Endothelial cell (in vitro differentiated cells): ENCODE measurements at regions not wholly inside any gene's neighbourhood (a gene's known extent, or its start where the extent isn't known, plus 50 kb on each side); places are given as distances from the start of the nearest gene placed in this dataset.

Experiments used
- DNase-seq: peaks from one replicate; pipeline ENCODE4 v3.0.0; 2021; ENCODE audit warnings: low spot score
- H3K27ac Mint-ChIP-seq: one replicate; pipeline ENCODE4 v1.8.0; 2021; ENCODE audit warnings: mixed read lengths, inconsistent platforms; ENCODE audit not compliant: unreplicated experiment
- H3K27me3 Mint-ChIP-seq: one replicate; pipeline ENCODE4 v1.8.0; 2021; ENCODE audit warnings: mild to moderate bottlenecking, moderate library complexity, mixed read lengths, inconsistent platforms; ENCODE audit not compliant: unreplicated experiment
- H3K36me3 Mint-ChIP-seq: one replicate; pipeline ENCODE4 v1.8.0; 2021; ENCODE audit warnings: mild to moderate bottlenecking, low read depth, mixed read lengths, inconsistent platforms; ENCODE audit not compliant: unreplicated experiment
- H3K4me1 Mint-ChIP-seq: one replicate; pipeline ENCODE4 v1.8.0; 2021; ENCODE audit warnings: mild to moderate bottlenecking, mixed read lengths, inconsistent platforms; ENCODE audit not compliant: unreplicated experiment
- H3K4me3 Mint-ChIP-seq: one replicate; pipeline ENCODE4 v1.8.0; 2021; ENCODE audit warnings: mild to moderate bottlenecking, mixed read lengths, inconsistent platforms; ENCODE audit not compliant: unreplicated experiment
- H3K9me3 Mint-ChIP-seq: one replicate; pipeline ENCODE4 v1.8.0; 2021; ENCODE audit warnings: mixed read lengths, inconsistent platforms; ENCODE audit not compliant: unreplicated experiment
- CTCF ChIP-seq: fragments of 200-600 bp; sonication (generic); IDR thresholded peaks from one replicate; pipeline ENCODE4 v1.5.0; 2021; ENCODE audit warnings: antibody characterized with exemption; ENCODE audit not compliant: unreplicated experiment

GRCh38 chr2:121134728-121135127 lies 150.3 kb downstream of the TFCP2L1 start:
- no peak for TF ChIP-seq CTCF
- H3K9me3 Mint-ChIP-seq: no peaks in the 10 kb centered on the region
- H3K27me3 Mint-ChIP-seq: peaks cover 10% of the 10 kb centered on the region
- DNase-seq: no peak
- H3K4me1 Mint-ChIP-seq: peaks cover 8% of the 10 kb centered on the region
- peak overlapping the region; percentile 9 for H3K4me3 Mint-ChIP-seq
- no peak overlapping the region for H3K27ac Mint-ChIP-seq
- peaks cover 8% of the 10 kb centered on the region for H3K36me3 Mint-ChIP-seq

- Mint-ChIP-seq H3K27me3 (peaks cover 10% of the 10 kb centered on the region), H3K27ac (no peak overlapping the region), H3K9me3 (no peaks in the 10 kb centered on the region), H3K36me3 (peaks cover 8% of the 10 kb centered on the region), H3K4me3 (no peak overlapping the region), H3K4me1 (peaks cover 8% of the 10 kb centered on the region)
- no peak for TF ChIP-seq CTCF
- DNase-seq: no peak
Measured at GRCh38 chr2:121135168-121135853, 149.7 kb downstream of the TFCP2L1 start.

- Mint-ChIP-seq H3K36me3 (peaks cover 8% of the 10 kb centered on the region), H3K4me1 (peaks cover 8% of the 10 kb centered on the region), H3K9me3 (no peaks in the 10 kb centered on the region), H3K27ac (no peak overlapping the region), H3K4me3 (no peak overlapping the region), H3K27me3 (peaks cover 10% of the 10 kb centered on the region)
- no peak for TF ChIP-seq CTCF
- DNase-seq: no peak
Measured at GRCh38 chr2:121136323-121136722, 148.7 kb downstream of the TFCP2L1 start.

- no peak for TF ChIP-seq CTCF
- no peak for DNase-seq
- peaks cover 5% of the 10 kb centered on the region for H3K36me3 Mint-ChIP-seq
- no peak overlapping the region for H3K4me3 Mint-ChIP-seq
- no peak overlapping the region for H3K27ac Mint-ChIP-seq
- H3K4me1 Mint-ChIP-seq: peaks cover 7% of the 10 kb centered on the region
- H3K9me3 Mint-ChIP-seq: no peaks in the 10 kb centered on the region
- peaks cover 7% of the 10 kb centered on the region for H3K27me3 Mint-ChIP-seq
Measured at GRCh38 chr2:121137571-121137970, 147.4 kb downstream of the TFCP2L1 start.

GRCh38 chr2:121140734-121141133 lies 144.3 kb downstream of the TFCP2L1 start:
- H3K9me3 Mint-ChIP-seq: no peaks in the 10 kb centered on the region

More at GRCh38 chr2:121140734-121141133, 144.3 kb downstream of the TFCP2L1 start:
- H3K36me3 Mint-ChIP-seq: no peaks in the 10 kb centered on the region
- no peaks in the 10 kb centered on the region for H3K4me1 Mint-ChIP-seq
- no peak overlapping the region for H3K4me3 Mint-ChIP-seq
- peaks cover 1% of the 10 kb centered on the region for H3K27me3 Mint-ChIP-seq
- no peak overlapping the region for H3K27ac Mint-ChIP-seq
- DNase-seq: no peak
- TF ChIP-seq CTCF: no peak
